NCI-H187 treated with DMSO at 0.1 percent for 48 hours (cell line): ENCODE measurements at regions not wholly inside any gene's neighbourhood (a gene's known extent, or its start where the extent isn't known, plus 50 kb on each side); places are given as distances from the start of the nearest gene placed in this dataset.
"Not testable (repeated sequence)": the region's sequence is repeated elsewhere in the genome, so short reads cannot be mapped to it uniquely, and the experiment has no call there.

Experiments used
- DNase-seq: peaks from one replicate; lab custom pipeline; 2025; lab: John Stamatoyannopoulos, UW

DNA sequence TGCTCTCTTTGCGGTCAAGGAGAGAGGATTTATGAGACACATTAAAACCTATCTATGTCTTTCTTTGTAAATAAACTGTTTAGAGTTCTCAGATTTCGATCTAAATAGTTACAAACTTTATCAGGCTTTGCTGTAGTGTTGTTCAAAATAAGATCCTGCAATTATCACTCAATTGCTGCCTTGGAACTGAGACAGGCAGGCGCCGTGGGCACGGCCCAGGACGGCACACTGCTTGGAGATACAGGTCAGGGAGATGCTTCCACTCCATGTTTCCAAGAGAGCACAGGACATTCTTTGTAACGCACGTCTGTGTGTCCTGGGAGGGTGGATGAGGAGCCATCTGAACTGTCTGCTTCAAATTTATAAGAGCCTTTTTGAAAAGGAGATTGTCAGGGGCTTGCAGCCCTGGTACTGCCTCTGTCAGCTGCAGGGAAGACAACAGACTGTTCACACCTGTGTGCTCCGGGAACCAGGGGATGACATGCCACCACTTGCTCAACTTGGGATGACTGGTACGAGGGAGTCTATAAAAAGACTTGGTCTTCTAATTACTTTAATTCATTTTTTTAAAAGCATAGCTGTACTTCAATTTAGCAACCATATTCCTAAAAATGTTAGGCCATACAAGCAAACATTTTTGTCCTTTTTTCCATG lies 472.9 kb upstream of the RUNX1 start:
- no peak for DNase-seq

- no peak for DNase-seq
Observed at GRCh38 chr21:35521293-35521692, 472.2 kb upstream of the RUNX1 start.

GRCh38 chr21:35520856-35521255 lies 471.8 kb upstream of the RUNX1 start:
- no peak for DNase-seq

DNA sequence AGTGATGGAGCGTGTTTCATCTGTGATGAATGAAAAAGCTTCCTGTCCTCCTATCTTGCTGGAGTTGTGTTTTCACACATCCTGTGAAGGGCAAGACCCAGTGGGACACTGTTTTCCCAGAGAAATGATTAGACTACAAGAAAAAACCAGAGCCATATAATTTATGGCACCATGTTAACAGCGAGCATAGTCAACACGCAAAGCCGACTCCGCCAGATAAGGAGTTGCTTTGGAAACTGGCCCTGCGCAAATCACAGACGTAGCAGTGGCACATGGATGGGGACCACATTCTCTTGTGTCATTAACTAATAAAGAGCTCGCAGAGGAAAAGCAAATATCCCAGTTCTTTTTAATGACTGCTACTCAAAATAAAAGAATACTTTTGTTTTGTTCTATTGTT lies 471.2 kb upstream of the RUNX1 start:
- no peak for DNase-seq

DNA sequence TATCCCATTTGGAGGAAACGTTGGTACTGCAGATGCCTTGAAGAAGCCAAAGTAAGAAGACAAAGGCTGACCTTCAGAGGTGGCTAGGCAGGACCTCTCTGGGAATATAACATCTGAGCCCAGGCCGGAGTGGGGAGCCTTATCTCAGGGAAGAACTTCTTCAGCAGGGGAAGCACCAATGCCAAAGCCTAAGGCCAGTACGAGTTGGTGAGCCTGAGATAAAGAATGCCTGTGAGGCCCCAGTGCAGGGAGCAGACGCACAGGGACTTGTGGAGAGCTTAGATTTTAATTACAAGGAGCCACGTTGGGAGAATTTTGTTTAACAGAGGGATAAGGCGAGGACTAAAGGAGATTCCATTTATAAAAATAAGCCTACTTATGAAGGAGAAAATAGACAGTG lies 468.8 kb upstream of the RUNX1 start:
- DNase-seq: no peak

GRCh38 chr21:35516292-35516691 lies 467.2 kb upstream of the RUNX1 start:
- DNase-seq: not testable (repeated sequence)

DNA sequence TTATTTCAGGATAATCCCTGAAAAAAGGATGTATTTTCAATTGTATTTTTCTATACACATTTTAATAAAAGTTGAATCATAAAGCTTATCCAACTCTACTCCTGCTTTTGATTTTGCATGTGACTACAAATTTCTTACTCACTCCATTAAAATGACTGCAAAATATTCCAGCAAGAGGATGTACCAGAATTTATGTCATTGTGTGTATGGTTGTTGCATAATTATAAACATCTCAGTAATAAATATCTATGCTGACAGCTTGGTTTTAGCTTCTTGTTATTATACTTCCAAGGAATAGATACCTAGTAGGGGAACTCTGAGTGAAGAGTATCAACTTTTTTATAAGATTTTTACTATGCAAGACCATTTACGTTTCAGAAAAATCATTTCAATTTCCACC lies 463.2 kb upstream of the RUNX1 start:
- DNase-seq: no peak

- no peak for DNase-seq
Observed at GRCh38 chr21:35511696-35512162, 462.6 kb upstream of the RUNX1 start.

GRCh38 chr21:35510957-35511695 lies 462.0 kb upstream of the RUNX1 start:
- no peak for DNase-seq

DNA sequence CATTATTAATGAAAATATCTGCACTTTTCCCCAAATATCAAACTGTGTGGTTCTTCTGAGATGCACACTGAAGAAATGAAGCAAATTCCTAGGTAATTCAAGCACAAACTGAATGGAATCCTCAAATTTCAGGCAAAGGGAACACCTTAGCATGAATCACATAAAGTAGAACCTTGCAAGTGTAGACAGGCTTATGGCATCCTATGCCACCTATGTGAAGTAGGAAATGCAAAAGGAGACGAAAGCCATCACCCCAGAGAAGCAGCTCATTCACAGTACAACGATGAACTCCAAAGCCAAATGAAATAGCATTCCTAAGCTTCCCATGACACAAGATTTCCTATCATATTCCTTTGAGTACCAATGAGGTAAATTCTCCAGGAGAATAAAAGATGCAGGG lies 461.2 kb upstream of the RUNX1 start:
- no peak for DNase-seq

GRCh38 chr21:35509001-35509704 lies 460.1 kb upstream of the RUNX1 start:
- DNase-seq: no peak

DNA sequence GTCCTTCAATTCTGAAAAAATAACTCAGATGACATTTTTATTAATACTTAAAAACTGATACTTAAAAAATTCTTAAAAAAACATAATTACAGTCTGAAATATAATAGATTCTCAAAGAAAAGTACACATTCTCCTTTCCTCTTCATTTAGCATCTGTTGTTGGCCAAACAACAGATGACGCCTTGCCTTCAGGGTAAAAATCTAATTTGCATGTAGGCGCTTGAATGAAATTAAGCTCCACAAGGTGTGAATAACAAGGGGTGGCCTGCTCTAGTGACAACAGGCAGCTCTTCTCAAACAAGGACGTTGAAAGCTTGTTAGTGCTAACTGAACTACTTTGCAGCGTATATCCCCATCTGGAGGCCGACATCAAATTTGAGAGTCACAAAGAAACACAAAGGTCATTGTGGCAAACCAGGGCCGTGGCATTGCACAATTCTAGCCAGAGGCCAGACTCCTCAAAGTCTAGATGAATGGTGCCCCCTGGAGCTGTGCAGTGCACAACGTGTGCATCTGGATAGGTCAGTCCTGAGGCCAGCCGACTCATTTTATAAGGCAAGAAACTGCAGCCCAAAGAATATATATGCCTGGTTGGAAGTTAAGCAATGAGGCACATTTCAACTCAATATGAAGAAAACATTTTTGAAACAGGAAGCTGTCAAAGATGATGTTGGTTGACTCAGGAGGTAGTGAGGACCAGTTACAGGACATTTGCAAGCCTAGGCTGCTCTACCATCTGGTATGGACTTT lies 459.2 kb upstream of the RUNX1 start:
- no peak for DNase-seq

DNA sequence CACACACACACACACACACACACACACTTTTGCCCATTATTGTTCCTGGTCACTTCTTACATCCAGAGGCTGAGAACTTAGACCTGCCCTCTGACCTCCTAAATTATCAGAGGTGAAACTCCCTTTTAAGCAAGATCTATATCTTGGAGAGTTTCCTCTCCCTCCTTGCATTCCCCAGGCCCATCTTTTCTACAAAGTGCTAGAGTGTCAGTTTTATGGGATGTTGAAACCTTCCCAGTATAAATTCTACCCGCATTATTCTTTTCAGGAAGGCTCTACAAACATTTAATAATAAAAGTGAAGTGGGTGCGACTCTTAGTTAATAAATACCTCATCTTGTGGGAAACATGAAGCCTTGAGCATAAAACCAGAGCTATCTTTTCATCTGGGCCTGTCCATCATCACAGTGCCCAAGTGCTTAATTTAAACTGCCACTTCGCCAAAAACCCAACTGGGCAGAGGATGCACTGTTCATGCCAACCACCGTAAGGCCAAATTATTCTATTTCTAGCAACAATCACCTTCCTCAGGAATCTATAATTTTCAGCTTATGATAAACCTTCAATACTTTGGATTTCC lies 458.2 kb upstream of the RUNX1 start:
- DNase-seq: no peak

DNA sequence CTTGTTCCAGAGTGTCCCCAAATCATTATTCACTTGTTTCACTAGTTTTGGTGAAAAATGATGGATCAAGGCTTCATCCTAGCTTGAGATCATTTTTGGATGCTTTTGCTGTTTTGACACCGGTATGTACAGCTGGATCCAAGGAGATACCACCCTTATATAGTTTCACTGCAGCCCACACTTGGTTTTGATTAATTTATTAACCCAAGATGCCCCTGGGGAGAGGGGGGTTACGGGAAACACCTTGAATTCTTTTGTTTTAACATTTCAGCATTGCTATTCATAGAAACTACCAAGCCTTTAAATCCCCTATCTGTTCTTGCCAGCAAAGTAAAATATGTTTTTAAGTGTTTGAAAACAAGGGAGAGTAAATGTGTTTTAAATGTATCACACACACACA lies 457.7 kb upstream of the RUNX1 start:
- no peak for DNase-seq

DNA sequence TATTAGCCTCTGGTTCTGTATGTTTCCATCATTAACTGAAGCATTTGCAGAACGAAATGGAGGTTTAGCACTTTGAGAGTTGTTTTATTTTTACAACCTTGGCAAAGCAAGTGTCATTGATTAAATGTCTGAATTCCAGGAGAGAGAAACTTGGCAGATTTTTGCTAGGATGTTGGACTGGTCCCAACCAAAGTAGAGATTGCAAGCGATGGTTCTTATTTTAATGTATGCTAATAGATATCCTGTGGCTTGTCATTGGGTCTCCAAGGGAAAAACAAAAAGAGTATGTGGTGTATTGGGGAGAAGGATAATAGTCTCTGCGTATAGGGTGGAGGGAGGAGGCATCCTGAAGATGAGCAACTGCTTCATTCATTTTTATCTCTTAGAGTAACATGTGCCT lies 457.2 kb upstream of the RUNX1 start:
- DNase-seq: no peak

DNA sequence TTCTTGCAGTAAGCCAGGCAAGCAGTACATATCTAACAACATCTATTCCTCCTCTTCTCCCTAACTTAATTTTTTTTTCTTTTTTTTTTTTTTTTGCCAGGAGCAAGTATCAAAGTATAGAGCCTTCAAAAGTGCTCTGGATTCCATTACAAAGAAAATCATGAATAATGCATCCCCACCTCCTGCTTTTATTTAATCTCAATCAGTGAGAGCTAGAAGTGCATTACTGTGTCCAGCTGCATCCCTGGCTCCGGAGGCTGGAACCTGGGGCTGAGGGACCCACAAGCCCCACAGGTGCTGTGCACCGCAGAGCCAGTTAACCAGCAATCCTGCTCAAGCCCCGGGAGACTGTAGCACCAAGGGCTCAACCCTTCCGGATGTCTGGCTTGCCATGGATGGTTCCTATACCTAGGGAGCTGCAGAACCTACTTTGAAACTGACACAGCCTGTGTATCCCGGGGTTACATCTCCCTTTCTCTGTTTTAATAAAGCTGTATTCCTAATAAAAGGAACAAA lies 455.9 kb upstream of the RUNX1 start:
- no peak for DNase-seq

DNA sequence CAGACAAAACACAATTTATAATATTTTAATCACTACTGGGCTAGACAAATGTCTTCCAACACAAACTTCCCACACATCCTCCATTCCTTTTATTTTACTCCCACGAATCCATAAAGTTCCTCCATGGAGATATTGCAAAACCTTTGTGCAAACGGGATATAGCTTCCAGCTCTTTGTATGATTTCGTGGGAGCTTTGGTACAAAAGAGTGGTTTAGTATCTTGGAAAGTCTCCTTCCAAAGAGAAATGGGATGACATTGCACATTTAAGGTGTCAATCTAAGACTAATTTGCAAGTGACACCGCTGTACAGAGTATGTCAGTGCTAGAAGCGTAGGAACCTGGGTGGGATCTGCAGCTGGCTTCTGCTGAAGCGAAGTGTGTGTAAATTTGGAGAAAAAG lies 455.2 kb upstream of the RUNX1 start:
- DNase-seq: no peak

GRCh38 chr21:35503671-35504070 lies 454.6 kb upstream of the RUNX1 start:
- DNase-seq: no peak

- no peak for DNase-seq
Observed at GRCh38 chr21:35502821-35503220, 453.7 kb upstream of the RUNX1 start.

- DNase-seq: not testable (repeated sequence)
Observed at GRCh38 chr21:35497522-35497921, 448.4 kb upstream of the RUNX1 start.

GRCh38 chr21:35491920-35492678 lies 443.0 kb upstream of the RUNX1 start:
- no peak for DNase-seq
